Lower leg skin (tissue), 3 donors: ENCODE measurements at regions not wholly inside any gene's neighbourhood (a gene's known extent, or its start where the extent isn't known, plus 50 kb on each side); places are given as distances from the start of the nearest gene placed in this dataset.

Experiments used
- POLR2A ChIP-seq, 2 donors: fragments of 450-650 bp; IDR thresholded peaks; one replicate each; pipeline ENCODE4 v1.6.1; 2016 to 2017; ENCODE audit warnings: antibody characterized with exemption in 2 of 2, mild to moderate bottlenecking in 1 of 2, moderate library complexity in 1 of 2
- TF ChIP-seq, protein P1 (sequence below), 3 donors: fragments of 450-650 bp; IDR thresholded peaks; one replicate each; pipeline ENCODE4 v1.5.1; 2016; ENCODE audit warnings: antibody characterized with exemption in 3 of 3, mild to moderate bottlenecking in 3 of 3, moderate library complexity in 2 of 3

DNA sequence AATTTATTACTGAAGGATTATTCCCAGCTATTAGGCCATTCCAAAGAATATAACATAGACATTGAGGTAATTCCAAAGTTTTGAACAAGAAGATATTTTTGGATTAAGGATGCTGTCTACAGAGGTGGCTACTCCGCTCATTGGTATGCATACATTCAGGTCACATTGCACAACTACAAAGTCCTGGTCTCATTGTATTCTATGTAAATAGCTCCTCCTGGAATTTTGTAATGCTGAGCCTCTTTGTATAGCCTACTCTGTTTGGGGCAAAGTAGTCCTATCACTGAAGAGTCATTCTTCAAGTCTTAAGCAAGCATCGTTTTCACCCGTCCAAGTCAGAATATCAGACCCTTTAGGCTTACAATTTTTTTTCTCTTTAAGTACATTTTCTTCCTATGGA lies 142.4 kb downstream of the KIF18A start:
- TF ChIP-seq, protein P1, sequence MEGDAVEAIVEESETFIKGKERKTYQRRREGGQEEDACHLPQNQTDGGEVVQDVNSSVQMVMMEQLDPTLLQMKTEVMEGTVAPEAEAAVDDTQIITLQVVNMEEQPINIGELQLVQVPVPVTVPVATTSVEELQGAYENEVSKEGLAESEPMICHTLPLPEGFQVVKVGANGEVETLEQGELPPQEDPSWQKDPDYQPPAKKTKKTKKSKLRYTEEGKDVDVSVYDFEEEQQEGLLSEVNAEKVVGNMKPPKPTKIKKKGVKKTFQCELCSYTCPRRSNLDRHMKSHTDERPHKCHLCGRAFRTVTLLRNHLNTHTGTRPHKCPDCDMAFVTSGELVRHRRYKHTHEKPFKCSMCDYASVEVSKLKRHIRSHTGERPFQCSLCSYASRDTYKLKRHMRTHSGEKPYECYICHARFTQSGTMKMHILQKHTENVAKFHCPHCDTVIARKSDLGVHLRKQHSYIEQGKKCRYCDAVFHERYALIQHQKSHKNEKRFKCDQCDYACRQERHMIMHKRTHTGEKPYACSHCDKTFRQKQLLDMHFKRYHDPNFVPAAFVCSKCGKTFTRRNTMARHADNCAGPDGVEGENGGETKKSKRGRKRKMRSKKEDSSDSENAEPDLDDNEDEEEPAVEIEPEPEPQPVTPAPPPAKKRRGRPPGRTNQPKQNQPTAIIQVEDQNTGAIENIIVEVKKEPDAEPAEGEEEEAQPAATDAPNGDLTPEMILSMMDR (IDR thresholded peaks at IDR 0.05) = no peak
- TF ChIP-seq POLR2A (IDR thresholded peaks at IDR 0.05) = no peak
